HEK293 (cell line): ENCODE measurements at regions not wholly inside any gene's neighbourhood (a gene's known extent, or its start where the extent isn't known, plus 50 kb on each side); places are given as distances from the start of the nearest gene placed in this dataset.

ENCODE experiments used
- ZNF121 ChIP-seq: fragments of 450-650 bp; formaldehyde crosslinking; IDR thresholded peaks from 2 replicates; pipeline ENCODE4 v1.5.1; 2016; ENCODE audit warnings: missing biosample characterization, missing genetic modification characterization
- ZNF37A ChIP-seq: fragments of 450-650 bp; IDR thresholded peaks from 2 replicates; pipeline ENCODE4 v1.5.1; 2018; ENCODE audit warnings: missing biosample characterization, missing genetic modification characterization

GRCh38 chr3:67898916-67899315 lies 244.5 kb upstream of the SUCLG2 start:
- TF ChIP-seq ZNF37A (tag by site-specific recombination) (no peak), ZNF121 (tag by site-specific recombination) (no peak)
